MM.1S (cell line): ENCODE measurements at regions not wholly inside any gene's neighbourhood (a gene's known extent, or its start where the extent isn't known, plus 50 kb on each side); places are given as distances from the start of the nearest gene placed in this dataset.

Experiments
- EZH2 ChIP-seq: fragments of 300-600 bp; sonication (generic); optimal IDR thresholded peaks from 2 replicates; pipeline ENCODE3; 2017; ENCODE audit warnings: low read depth, mild to moderate bottlenecking, antibody characterized with exemption, low read length, mixed read lengths
- EZH2phosphoT487 ChIP-seq: fragments of 300-600 bp; sonication (generic); IDR thresholded peaks from 2 replicates; pipeline ENCODE4 v1.6.1; 2018; ENCODE audit warnings: antibody characterized with exemption, low read length
- TF ChIP-seq, protein P1 (sequence below): fragments of 300-600 bp; sonication (generic); IDR thresholded peaks from 2 replicates; pipeline ENCODE4 v1.5.1; 2016; ENCODE audit warnings: antibody characterized with exemption, low read length, mixed read lengths

DNA sequence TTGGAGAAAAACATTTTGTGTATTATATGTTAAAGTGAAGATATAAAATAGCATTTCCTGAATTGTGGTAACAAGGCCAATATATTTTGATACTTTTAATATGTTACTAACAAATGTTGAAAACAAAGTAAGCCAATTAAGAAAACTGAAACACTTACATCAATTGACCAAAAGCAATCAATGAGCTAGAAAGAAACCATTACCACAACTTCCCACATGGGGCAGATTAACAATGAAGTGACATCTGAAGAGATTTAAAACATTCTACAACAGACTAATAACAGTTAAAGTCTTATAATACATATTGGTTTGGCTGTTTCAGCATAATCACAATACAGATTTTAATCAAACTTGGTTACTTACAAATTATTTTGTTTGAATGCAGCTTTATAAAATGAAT, 282.4 kb upstream of the NETO1 start:
- TF ChIP-seq, protein P1, sequence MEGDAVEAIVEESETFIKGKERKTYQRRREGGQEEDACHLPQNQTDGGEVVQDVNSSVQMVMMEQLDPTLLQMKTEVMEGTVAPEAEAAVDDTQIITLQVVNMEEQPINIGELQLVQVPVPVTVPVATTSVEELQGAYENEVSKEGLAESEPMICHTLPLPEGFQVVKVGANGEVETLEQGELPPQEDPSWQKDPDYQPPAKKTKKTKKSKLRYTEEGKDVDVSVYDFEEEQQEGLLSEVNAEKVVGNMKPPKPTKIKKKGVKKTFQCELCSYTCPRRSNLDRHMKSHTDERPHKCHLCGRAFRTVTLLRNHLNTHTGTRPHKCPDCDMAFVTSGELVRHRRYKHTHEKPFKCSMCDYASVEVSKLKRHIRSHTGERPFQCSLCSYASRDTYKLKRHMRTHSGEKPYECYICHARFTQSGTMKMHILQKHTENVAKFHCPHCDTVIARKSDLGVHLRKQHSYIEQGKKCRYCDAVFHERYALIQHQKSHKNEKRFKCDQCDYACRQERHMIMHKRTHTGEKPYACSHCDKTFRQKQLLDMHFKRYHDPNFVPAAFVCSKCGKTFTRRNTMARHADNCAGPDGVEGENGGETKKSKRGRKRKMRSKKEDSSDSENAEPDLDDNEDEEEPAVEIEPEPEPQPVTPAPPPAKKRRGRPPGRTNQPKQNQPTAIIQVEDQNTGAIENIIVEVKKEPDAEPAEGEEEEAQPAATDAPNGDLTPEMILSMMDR: no peak
- no peak for TF ChIP-seq EZH2
- no peak for TF ChIP-seq EZH2phosphoT487
